Astrocyte (in vitro differentiated cells and primary cell): ENCODE measurements at regions not wholly inside any gene's neighbourhood (a gene's known extent, or its start where the extent isn't known, plus 50 kb on each side); places are given as distances from the start of the nearest gene placed in this dataset.

ENCODE experiments used
- DNase-seq: peaks from one replicate; pipeline ENCODE4 v3.0.0-alpha.2; 2010; ENCODE audit warnings: low read depth
- FAIRE-seq: peaks from 2 replicates; lab custom pipeline; 2011; peaks lifted over from hg19 to GRCh38; lab: Jason Lieb, UNC
- H2AFZ ChIP-seq: 2 replicates; pipeline ENCODE4 v1.6.0; 2012; ENCODE audit warnings: low read depth, low read length, inconsistent platforms
- H3K27ac ChIP-seq: 2 replicates; pipeline ENCODE4 v1.5.1; 2011; ENCODE audit warnings: low read depth, low read length, inconsistent platforms
- H3K27me3 ChIP-seq: 2 replicates; pipeline ENCODE4 v1.6.0; 2011; ENCODE audit warnings: low read length, inconsistent platforms; ENCODE audit not compliant: insufficient read depth
- H3K36me3 ChIP-seq: 2 replicates; pipeline ENCODE4 v1.5.1; 2011; ENCODE audit warnings: low read length, inconsistent platforms; ENCODE audit not compliant: insufficient read depth
- H3K4me1 ChIP-seq: 2 replicates; pipeline ENCODE4 v1.5.1; 2011; ENCODE audit warnings: low read length, inconsistent platforms; ENCODE audit not compliant: insufficient read depth
- H3K4me2 ChIP-seq: 2 replicates; pipeline ENCODE4 v1.6.0; 2012; ENCODE audit warnings: low read length, inconsistent platforms
- H3K4me3 ChIP-seq: 2 replicates; pipeline ENCODE4 v1.5.1; 2011; ENCODE audit warnings: low read depth, mild to moderate bottlenecking, low read length, inconsistent platforms; ENCODE audit not compliant: insufficient read depth
- H3K79me2 ChIP-seq: 2 replicates; pipeline ENCODE4 v1.6.0; 2012; ENCODE audit warnings: mild to moderate bottlenecking, low read length, inconsistent platforms; ENCODE audit not compliant: insufficient read depth
- H3K9ac ChIP-seq: 2 replicates; pipeline ENCODE4 v1.6.0; 2012; ENCODE audit warnings: mild to moderate bottlenecking, low read length, inconsistent platforms
- H3K9me3 ChIP-seq: 2 replicates; pipeline ENCODE4 v1.5.1; 2012; ENCODE audit warnings: low read depth, mild to moderate bottlenecking, low read length, inconsistent platforms; ENCODE audit not compliant: insufficient read depth
- H4K20me1 ChIP-seq: 2 replicates; pipeline ENCODE4 v1.6.0; 2012; ENCODE audit warnings: low read length, inconsistent platforms; ENCODE audit not compliant: insufficient read depth
- H3K27ac Mint-ChIP-seq: one replicate; pipeline ENCODE4 v1.8.0; 2021; ENCODE audit warnings: mild to moderate bottlenecking, mixed read lengths; ENCODE audit not compliant: unreplicated experiment
- H3K27me3 Mint-ChIP-seq: one replicate; pipeline ENCODE4 v1.8.0; 2021; ENCODE audit warnings: low read depth, mixed read lengths; ENCODE audit not compliant: unreplicated experiment
- H3K36me3 Mint-ChIP-seq: one replicate; pipeline ENCODE4 v1.8.0; 2021; ENCODE audit warnings: low read depth, mixed read lengths; ENCODE audit not compliant: unreplicated experiment
- H3K4me1 Mint-ChIP-seq: one replicate; pipeline ENCODE4 v1.8.0; 2021; ENCODE audit warnings: low read depth, mixed read lengths; ENCODE audit not compliant: unreplicated experiment
- H3K4me3 Mint-ChIP-seq: one replicate; pipeline ENCODE4 v1.8.0; 2021; ENCODE audit warnings: mild to moderate bottlenecking, moderate library complexity, mixed read lengths; ENCODE audit not compliant: unreplicated experiment
- H3K9me3 Mint-ChIP-seq: one replicate; pipeline ENCODE4 v1.8.0; 2021; ENCODE audit warnings: mild to moderate bottlenecking, mixed read lengths; ENCODE audit not compliant: unreplicated experiment
- EZH2 ChIP-seq: IDR thresholded peaks from 2 replicates; pipeline ENCODE4 v1.6.1; 2012; ENCODE audit warnings: mild to moderate bottlenecking, low read length, inconsistent platforms; ENCODE audit not compliant: insufficient read depth
- TF ChIP-seq, protein P1 (sequence below): IDR thresholded peaks from 2 replicates; pipeline ENCODE4 v1.5.1; 2011; ENCODE audit warnings: low read depth, mild to moderate bottlenecking, inconsistent platforms, low read length, moderate library complexity; ENCODE audit not compliant: insufficient read depth

DNA sequence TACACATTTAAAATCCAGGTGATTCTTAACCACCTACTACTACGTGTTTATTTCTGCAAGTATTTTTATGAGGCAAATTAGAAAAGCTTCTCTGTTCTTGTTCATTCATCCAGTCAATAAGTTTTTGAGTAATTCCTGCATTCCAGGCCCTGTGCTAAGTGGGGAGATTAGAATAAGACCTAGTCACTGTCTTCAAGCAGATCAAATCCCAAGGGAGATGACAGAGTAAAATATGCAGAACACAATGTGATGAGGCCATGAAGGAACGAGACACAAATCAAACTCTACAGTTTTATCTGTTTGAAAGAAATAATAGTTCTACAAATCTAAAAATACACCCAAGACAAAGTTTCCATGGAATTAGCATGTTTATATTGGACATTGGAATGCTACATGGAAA is 158.8 kb downstream of the CEP120 start:
- no peaks in the 10 kb centered on the region for H3K4me1 Mint-ChIP-seq
- H3K27me3 Mint-ChIP-seq, result no peaks in the 10 kb centered on the region
- no peak overlapping the region for H3K27ac ChIP-seq
- no peaks in the 10 kb centered on the region for H3K36me3 ChIP-seq
- H3K9me3 Mint-ChIP-seq, result no peaks in the 10 kb centered on the region
- FAIRE-seq (no peak), DNase-seq (no peak)
- no peak overlapping the region for H2AFZ ChIP-seq
- no peaks in the 10 kb centered on the region for H3K79me2 ChIP-seq
- H3K9ac ChIP-seq, result no peak overlapping the region
- no peak overlapping the region for H3K4me3 ChIP-seq
- H3K9me3 ChIP-seq, result no peaks in the 10 kb centered on the region
- H3K36me3 Mint-ChIP-seq, result no peaks in the 10 kb centered on the region
- no peaks in the 10 kb centered on the region for H3K4me1 ChIP-seq
- H3K4me3 Mint-ChIP-seq, result no peak overlapping the region
- no peak overlapping the region for H3K4me2 ChIP-seq
- no peak for TF ChIP-seq EZH2
- TF ChIP-seq, protein P1, sequence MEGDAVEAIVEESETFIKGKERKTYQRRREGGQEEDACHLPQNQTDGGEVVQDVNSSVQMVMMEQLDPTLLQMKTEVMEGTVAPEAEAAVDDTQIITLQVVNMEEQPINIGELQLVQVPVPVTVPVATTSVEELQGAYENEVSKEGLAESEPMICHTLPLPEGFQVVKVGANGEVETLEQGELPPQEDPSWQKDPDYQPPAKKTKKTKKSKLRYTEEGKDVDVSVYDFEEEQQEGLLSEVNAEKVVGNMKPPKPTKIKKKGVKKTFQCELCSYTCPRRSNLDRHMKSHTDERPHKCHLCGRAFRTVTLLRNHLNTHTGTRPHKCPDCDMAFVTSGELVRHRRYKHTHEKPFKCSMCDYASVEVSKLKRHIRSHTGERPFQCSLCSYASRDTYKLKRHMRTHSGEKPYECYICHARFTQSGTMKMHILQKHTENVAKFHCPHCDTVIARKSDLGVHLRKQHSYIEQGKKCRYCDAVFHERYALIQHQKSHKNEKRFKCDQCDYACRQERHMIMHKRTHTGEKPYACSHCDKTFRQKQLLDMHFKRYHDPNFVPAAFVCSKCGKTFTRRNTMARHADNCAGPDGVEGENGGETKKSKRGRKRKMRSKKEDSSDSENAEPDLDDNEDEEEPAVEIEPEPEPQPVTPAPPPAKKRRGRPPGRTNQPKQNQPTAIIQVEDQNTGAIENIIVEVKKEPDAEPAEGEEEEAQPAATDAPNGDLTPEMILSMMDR, result no peak
- H3K27ac Mint-ChIP-seq, result no peak overlapping the region
- H3K27me3 ChIP-seq, result no peaks in the 10 kb centered on the region
- no peaks in the 10 kb centered on the region for H4K20me1 ChIP-seq

DNA sequence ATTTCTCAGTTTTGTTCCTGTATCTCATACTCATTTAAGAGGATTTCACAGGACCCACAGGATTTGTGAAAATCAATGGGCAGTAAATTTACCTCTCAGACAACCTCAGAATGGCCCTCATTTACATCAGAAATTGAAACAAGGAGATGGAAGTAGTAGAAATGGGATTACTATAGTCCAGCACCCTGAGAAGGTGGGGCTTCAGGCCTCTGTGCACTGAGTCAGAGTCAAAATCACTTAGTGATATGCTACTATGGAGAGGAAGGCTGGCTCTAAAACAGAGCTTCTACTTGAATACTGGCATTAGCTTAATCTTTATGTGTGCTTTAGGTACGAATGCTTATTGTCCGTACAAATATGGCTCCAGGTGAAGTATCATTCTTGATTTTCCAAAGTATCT is 159.3 kb downstream of the CEP120 start:
- Histone ChIP-seq H3K79me2 (no peaks in the 10 kb centered on the region), H3K36me3 (no peaks in the 10 kb centered on the region), H3K9ac (no peak overlapping the region), H3K9me3 (no peaks in the 10 kb centered on the region), H3K4me1 (no peaks in the 10 kb centered on the region), H3K27me3 (no peaks in the 10 kb centered on the region), H3K4me2 (no peak overlapping the region), H3K4me3 (no peak overlapping the region), H2AFZ (no peak overlapping the region), H3K27ac (no peak overlapping the region), H4K20me1 (no peaks in the 10 kb centered on the region)
- no peak for FAIRE-seq
- TF ChIP-seq EZH2, result no peak
- TF ChIP-seq, protein P1, result no peak
- Mint-ChIP-seq H3K4me3 (no peak overlapping the region), H3K4me1 (no peaks in the 10 kb centered on the region), H3K36me3 (no peaks in the 10 kb centered on the region), H3K9me3 (no peaks in the 10 kb centered on the region), H3K27me3 (no peaks in the 10 kb centered on the region), H3K27ac (no peak overlapping the region)
- no peak for DNase-seq

DNA sequence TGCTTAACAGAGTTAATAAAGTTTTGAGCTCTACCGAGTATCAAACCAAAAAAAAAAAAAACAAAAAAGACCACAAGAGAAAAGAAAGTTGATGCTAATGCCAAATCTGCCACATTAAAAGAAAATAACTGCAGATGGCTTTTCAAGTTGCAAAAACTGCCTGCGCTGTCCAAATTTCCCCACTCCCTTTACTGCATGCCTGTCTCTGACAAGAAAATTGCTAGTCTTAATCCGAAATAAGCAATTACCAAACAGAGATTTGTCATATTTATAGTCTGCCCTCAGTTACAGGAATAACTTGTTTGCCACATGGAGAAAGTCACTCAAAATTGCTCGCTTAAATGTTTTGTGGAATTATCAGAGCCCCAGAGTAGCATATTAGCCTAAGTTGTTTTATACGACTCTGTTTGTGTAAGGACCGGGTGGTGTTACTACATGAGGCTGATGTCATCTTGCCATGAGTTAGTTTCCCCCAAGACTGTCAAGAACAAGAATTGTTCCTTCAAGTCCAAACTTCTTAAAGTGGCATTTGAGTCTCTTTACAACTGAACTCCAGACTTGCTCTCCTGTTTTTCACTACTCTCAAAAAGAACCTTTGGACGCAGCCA is 160.9 kb downstream of the CEP120 start:
- Histone ChIP-seq H3K4me1 (no peaks in the 10 kb centered on the region), H2AFZ (no peak overlapping the region), H3K9ac (no peak overlapping the region), H3K4me3 (no peak overlapping the region), H3K27me3 (no peaks in the 10 kb centered on the region), H4K20me1 (no peaks in the 10 kb centered on the region), H3K79me2 (no peaks in the 10 kb centered on the region), H3K9me3 (no peaks in the 10 kb centered on the region), H3K36me3 (no peaks in the 10 kb centered on the region), H3K4me2 (no peak overlapping the region), H3K27ac (no peak overlapping the region)
- H3K9me3 Mint-ChIP-seq, result peaks cover 4% of the 10 kb centered on the region
- H3K36me3 Mint-ChIP-seq, result no peaks in the 10 kb centered on the region
- H3K27ac Mint-ChIP-seq, result no peak overlapping the region
- DNase-seq (no peak), FAIRE-seq (no peak)
- H3K4me3 Mint-ChIP-seq, result no peak overlapping the region
- no peaks in the 10 kb centered on the region for H3K27me3 Mint-ChIP-seq
- no peaks in the 10 kb centered on the region for H3K4me1 Mint-ChIP-seq
- TF ChIP-seq EZH2, result no peak
- TF ChIP-seq, protein P1, result no peak
